Stromal cell of bone marrow (primary cell): ENCODE measurements at regions not wholly inside any gene's neighbourhood (a gene's known extent, or its start where the extent isn't known, plus 50 kb on each side); places are given as distances from the start of the nearest gene placed in this dataset.

Source experiments
- DNase-seq: peaks from one replicate; pipeline ENCODE4 v3.0.0-alpha.2; 2012; ENCODE audit warnings: low read depth

DNA sequence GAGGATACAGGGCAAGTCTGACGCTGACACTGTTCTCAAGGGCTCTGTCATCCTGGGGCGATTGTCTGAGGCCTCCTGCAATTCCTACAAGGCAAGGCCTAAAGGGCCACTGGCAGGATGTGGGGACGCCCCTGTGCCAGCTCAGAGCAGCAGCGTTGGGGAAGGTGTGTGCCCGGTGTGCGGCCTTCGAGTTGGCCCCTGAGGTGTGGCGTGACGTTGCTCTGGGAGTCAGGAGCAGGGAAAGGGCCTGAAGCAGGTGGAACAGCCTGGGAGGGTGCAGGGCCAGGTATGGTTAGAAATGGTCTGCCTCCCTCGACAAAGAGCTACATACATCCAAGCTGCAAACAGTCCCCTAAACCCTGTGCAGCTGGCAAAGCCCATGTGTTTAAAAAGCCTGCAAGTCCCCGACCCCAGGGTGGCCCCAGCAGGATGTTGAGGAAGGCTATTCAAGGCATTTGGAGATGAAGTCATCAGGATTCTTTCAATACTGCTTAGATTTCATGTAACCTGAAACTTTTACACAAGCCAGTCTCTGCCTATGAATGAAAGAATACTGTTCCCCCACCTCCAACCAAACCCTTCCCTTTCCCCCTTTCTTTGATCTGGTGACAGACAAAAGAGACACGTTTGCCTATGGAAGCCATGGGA, 142.5 kb upstream of the TNS3 start:
- DNase-seq, result peak; percentile 13

DNA sequence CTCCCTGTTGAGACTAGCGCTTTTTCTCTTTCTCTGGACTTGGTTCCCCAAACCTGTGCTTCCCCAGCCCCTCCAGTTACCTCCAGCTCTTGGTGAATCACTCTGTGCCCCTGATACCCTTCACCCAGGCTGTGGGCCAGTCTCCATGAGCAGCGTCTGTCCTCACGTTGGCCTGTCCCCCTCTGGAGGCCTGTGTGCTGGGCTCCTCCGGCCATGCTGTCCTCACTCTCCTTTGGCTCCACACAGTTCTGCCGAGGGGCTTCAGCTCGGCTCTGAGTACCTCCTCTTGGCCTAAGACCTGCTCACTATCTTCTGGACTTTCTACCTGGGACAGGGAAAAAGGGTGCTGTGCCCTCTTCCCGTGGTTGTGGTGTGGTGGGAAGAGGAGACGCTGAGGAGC, 140.2 kb upstream of the TNS3 start:
- no peak for DNase-seq

DNA sequence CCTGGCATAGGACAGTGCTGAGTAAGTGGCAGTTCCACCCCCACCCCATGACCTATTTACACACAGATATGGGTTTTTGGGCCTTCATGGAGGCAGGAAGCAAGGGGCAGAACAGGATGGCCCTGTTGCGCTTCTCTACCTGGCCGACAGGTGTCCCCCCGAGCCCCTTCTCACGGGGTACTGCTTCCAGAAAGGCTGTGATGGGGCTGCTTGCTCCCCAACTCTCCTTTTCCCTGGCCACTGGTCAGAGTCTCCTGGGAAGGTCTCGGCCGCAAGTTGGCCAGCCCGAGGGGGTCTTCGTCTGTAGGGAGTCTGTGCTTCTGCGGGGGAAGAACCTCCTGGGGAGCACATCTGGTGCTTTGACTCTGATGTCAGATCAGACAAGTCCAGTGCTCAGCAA, 139.8 kb upstream of the TNS3 start:
- DNase-seq, result no peak

DNA sequence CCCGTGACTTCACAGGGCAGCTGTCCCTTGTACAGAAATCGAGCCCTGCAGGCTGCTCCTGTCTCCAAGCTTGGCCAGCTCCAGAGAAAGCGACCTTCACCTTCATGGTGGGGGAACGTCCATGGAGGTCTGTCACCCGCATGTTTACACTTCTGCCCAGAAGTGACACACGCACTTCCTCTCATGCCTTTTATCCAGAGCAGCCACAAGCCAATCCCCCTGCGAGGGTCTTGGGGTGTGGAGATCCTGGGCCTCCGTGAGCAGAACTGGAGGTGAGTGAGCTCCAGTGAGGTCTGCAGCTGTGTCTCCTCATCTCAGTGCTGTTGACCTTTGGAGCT, 139.0 kb upstream of the TNS3 start:
- DNase-seq, result no peak

DNA sequence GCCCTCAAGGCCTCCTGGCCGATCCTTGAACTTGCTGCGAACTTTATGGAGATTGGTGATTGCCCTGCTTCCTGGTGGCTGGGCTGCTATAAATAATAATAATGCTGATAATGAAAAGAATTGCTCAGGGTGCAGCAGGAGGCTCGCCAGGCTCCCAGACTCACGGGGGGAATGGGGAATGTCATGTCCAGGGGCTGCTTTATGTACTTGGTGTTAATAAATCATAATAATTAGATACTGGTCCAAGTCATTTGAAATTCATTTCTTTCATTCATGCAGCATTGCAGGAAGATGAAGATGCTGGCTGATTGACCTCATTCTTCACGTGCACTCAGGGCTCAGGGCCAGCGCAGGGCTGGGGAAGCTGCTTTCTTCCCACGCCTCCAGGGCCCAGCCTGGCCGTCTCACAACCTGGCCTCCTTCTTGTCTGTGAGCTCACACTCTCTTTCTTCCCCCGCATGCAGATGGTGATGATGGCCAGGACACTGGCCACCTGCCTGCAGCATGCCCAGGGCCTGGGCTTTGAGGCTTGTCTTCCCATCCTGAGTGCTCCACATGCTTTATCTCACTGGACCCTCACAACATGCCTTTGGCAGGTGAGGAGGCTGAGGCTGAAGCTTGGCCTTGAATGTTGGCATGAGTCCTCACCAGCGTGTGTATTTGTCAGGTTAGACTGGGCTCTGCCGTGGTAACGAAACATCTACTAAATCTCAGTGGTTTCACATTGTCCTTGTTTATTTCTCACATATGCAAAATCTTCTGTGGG, 138.4 kb upstream of the TNS3 start:
- no peak for DNase-seq

DNA sequence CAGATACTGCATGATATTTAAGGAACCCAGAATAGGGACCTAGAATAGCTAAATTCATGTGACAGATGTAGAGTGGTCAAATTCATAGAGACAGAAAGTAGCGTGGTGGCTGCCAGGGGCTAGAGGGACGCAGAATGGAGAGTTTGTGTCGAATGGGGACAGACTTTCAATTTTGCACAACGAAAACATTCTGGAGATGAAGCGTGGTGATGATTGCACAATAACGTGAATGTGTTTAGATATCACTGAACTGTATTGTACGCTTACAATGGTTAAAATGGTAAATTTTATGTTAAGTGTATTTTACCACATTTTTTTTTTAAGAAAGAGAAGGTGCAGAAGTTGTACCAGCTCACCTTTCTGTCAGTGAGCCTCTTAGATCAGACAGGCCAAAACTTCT, 137.8 kb upstream of the TNS3 start:
- DNase-seq, result no peak

DNA sequence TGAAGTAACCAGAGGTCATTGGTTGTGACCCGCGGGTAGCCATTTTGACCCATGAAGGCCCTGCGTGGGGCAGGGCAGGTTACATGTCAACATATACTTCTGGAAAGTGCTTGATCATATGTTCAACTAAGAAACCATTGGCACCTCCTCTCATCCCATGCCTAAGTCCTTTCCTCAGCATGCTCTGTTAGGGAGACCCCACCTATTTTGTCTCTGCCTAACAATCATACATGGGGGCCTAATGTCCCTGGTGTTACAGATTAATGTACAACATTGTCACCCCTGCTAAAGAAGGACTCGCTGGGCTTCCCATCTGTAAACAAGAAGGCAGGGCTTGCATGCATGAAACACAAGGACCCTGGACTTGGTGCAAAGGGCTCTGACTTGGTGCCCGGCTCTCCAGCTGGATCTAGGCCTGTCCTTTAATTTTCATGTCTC, 133.7 kb upstream of the TNS3 start:
- DNase-seq, result no peak

DNA sequence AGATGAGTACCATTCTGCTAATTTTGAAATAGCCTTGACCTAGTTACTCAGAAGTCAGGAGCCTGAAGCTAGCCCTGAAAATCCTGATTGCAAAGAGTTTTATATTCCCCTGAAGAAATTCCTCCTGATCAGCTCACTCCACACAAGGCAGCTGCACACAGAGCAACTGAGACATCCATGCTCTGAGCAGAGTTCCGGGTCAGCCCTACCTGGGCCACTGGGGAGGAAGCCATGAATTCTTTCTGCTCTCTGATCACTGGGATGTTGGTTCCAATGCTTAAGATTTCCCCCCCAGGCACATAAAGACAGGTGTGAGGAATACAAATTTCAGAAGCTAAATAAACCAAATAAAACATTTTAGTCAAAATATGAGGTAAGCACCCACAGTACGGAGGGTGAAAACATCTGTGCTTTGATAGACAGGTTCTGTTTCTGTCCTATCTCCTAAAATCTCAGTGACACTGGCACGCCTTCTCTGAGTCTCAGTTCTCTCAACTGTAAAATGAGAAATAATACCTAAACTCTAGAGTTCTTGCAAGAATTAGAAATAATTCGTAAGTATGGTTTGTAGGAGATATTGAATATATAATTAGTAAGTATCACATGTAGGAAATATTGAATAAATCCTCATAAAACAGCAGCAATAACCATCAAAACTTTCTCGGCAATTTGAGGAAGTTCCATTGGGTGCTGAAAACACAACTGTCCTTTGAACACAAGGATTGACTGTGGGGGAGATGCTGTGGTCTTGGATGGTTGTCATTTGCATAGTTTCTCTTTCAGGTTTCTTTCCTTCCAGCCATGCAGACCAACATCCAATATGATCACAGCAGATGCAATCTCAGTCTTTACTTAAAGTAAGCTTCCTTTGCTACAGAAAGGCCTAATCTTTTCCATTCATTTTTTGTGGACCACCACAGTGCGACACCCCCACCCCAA, 133.0 kb upstream of the TNS3 start:
- no peak for DNase-seq

DNA sequence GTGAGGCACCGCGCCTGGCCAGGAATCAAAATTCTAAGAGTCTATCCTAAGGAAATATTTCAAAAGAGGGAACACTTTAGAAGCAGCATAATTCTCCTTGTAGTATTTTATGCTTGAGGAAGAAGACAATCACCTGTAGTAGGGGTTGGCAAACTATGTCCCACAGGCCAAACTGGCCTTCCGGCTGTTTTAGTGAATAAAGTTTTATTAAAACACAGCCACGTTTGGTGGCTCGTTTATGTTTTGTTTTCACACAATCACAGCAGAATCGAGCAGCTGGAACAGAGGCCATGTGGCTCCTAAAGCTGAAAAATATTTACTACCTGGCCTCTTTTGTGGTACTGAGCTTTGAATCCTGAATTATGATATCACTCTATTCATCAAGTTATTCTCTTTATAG, 131.7 kb upstream of the TNS3 start:
- no peak for DNase-seq

DNA sequence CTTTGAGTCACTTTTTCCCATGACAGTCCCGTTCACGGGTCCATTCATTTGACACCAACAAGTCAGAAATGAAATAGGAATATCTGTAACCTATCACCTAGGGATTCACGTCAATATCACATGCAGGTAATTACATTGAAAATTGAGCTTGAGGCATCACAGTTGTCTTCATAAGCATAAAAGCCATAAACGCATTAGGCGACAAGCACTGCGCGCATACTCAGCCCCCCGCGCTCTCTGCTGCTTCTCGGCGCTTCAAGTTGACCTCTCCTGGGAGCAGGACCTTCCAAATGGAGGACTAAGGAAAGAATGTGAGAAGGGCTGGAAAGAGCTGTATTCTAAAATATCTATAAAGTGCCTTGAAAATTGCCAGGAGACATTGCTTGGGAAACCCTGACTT, 130.5 kb upstream of the TNS3 start:
- DNase-seq, result no peak

DNA sequence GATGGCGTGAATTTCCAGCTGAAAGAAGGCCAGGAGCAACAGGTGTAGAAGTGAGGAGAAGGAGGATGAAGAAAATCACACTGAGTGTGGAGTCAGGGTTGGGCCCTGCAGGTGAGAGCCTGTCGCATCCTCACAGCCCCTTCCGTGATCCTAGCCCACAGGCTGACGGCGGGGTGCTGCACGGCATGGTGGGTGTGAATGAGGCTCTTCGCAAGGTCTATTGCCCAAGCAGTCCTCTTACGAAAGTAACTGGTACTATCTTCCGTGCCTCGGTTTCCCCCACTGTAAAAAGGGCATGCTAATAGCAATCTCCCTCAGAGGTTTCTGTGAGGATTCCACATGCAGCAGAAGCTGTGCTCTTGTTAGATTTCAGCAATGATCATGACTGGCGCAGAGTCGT, 129.9 kb upstream of the TNS3 start:
- DNase-seq, result no peak

DNA sequence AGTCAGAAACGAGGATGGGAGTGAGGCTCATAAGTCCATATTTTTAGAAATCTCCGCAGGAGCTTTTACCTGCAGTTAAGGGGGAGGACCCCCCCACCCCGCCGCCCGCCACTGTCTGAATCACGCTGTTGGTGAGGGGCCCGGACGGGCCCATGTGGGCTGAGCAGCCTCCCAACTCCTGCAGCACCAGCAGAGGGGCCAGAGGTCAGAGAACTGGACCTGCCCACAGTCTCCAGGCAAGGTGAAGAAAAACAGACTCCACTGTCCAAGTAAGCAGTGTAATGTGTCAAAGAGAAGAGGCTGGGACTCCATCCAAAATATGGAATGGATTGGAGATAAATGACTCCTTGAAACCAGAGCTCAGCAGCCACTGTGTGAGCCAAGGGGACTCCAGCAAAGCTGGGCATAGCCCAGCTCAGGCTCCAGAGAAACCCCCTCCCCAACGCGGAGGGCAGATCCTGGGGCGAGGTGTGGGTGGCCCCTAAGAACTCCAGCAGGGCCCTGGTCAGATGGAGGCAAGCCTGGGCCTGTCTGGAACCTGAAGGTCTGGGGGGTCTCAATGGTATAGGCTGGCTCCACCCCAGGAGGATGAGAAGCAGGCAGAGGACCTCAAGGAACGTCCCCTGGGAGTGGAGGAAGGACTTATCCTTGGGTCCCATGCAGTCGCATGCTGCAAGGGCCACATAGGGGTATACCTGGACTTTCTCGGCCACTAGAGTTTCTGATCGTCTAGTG, 128.5 kb upstream of the TNS3 start:
- DNase-seq, result no peak

DNA sequence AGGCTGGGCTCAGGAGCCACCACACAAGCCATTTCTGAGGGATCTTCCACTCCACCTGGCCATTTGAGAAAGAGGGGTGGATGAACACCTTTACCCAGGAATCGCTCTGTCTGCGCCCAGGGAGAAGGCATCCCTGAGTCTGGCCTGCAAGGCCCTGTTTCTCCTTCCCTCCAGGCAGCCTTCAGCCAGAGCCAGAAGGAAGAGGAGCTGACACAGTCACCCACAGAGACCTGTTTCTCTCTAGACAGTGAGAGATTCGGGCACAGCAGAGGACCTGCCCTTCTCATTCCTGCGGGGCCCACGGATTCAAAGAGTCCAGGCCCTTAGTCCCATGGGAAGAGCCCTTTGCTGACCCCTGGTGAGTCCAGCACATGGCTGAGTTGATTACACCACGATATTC, 127.5 kb upstream of the TNS3 start:
- DNase-seq, result no peak

DNA sequence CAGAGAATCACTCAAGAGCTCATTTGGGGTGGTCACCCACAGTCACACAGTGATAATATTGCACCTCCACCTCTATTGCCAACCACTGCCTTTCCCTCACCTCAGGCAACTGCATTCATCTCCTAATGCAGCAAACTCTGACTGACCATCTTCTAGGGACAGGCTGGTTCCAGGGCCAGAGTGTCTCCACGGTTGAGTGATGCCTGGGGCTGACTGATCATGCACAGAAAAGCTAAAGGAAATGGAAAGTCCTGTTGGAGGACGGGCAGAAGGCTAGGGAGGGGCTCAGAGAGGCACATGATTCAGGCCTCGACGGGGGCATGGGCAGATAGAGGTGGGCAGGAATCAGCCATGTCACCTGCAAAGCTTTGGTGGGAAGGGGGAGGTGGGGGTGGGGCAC, 127.1 kb upstream of the TNS3 start:
- DNase-seq, result no peak

DNA sequence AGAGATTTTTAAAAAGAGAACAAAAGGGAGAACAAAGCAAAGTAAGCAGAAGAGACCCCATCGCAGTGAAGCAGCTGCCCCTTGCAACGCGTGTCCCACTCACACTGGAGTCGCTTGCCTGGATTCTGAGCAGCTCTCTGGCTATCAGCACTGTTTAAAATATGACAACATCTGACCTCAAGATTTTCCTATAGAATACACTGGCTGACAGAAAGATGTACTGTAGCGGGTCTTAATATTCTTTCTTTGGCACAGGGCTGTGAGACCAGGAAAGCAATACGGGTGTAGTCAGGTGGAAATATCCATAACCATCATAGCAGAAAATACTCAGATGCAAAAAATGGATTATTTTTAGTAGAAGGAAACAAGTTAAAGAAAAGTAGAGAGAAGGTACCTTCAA, 125.7 kb upstream of the TNS3 start:
- no peak for DNase-seq

DNA sequence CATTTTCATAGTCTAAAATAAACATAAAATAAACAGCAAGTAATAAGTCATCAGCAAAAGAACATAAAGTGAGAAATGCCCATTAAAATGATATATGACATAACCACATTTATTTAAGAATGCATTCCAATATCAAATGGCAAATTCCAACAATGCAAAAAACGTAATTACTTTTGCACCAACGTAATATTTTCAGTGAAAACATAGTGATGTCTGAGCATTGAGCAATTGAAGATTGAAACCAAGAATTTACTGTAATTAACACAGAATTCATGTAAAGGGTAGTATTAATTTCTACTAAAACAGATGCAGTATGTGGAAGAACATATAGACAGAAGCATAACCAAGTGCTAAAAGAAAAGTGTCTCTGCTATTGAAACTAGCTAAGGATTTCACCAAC, 123.0 kb upstream of the TNS3 start:
- DNase-seq, result no peak

DNA sequence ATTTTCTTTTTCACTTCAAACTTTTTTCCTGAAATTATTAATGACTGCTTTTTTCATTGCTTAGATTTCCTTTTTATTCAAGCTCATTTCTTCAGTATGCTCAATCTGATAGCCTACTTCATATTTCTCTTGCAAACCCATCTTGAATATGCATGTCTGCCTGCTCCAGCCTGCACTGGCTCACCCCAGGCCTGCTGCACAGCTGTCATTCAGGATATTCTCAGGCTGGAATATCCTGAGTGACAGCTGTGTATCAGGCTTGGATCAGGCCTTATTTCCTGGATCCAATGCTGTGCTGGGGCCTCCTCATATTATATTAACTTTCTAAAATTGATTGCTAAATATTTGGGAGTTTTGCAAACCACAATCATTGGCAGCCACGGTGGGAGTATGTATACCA, 120.2 kb upstream of the TNS3 start:
- no peak for DNase-seq

DNA sequence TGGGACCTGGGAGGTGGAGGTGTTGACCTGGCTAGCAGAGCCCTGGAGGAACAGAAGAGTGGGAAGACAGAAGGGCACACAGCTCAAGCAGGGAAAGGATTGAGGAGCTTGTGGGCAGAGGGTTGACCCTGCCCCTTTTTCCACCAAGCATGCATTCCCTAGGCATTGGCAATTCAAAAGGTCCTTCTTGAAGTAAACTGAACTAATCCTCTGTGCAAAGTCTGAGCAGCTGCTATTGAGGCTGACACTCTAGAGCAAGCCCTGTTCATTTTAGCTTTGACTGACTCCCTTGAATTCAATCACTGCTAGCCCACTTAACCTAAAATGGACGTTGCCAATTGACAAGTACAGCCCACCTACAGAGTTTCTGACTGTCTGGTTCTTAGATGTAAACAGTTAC, 116.5 kb upstream of the TNS3 start:
- no peak for DNase-seq

DNA sequence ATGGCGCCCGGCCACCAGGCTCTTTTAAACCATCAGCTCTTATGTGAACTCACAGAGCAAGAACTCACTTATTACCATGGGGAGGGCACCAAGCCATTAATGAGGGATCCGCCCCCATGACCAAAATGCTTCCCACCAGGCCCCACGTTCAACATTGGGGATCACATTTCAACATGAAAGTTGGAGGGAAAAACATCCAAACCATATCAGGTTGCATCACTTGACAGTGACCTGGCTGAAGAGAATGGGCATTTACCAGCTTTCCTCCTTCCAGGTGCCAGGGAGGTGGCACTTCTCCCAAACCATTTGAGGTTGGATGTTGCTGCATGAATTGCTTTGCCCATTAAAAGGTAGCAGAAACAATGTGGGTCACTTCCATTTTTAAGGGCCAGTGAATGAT, 115.6 kb upstream of the TNS3 start:
- no peak for DNase-seq

DNA sequence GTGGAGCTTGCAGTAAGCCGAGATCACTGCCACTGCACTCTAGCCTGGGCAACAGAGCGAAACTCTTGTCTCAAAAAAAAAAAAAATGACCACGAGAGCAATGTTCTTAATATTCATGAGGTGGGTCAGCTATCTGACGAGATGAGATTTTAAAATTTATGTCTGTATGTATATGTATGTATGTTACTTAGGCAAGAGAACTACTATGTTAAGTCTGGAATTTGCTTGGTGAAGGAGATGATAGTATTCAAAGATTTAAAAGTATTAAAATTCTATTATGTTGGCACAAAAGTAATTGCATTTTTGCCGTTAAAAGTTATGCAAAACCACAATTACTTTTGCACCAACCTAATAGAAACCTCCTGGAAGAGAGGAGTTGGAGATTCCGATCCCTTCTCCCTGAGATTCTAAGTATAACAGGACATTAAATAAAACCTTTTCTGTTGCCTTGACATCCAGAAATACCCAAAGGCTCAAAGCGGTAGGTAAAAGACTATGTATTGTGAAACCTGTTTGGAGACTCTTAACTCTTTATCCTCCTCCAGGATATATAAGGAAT, 114.3 kb upstream of the TNS3 start:
- no peak for DNase-seq

DNA sequence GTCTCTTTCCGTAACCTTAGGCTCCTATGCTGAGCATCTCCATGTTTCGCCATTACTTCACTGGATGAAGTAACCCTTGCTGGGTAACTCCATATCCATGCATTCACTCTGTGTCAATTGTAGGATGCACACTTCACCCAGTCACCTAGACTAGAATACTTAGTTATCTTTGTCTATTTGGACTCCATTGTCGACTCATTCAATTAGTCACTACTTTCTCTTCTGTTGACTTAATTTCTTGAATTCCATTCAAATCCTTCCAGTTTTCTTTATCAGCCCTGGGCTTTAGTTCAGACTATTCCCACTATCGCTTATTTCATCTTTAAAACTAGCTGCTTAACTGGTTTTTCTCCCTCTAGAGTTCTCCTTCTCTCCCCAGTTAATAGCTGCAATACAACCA, 111.3 kb upstream of the TNS3 start:
- peak; percentile 23 for DNase-seq

DNA sequence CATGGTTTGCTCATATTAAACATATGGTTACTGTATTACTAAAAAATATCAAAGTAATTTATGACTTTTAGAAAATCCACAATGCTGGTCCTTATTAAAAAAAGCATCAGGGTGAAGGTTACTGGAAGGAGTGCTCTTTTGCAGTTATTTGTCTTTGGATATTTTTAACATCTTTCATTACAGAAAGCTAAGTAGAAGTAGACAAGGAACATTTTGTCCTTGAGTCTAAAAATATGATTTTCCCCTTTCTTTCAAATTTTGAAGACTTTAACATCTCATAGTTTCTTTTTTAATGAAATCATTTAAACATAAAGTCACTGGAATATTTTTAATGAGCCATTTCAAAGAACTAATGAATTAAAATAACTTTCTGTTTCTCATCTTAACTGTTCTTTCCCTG, 110.1 kb upstream of the TNS3 start:
- no peak for DNase-seq
